PC-9 (cell line): ENCODE measurements at regions not wholly inside any gene's neighbourhood (a gene's known extent, or its start where the extent isn't known, plus 50 kb on each side); places are given as distances from the start of the nearest gene placed in this dataset.
"Not testable (repeated sequence)": the region's sequence is repeated elsewhere in the genome, so short reads cannot be mapped to it uniquely, and the experiment has no call there.

Source experiments
- CTCF ChIP-seq: fragments of 200-600 bp; sonication (generic); conservative IDR thresholded peaks from 2 replicates; pipeline ENCODE4 v1.6.1; 2017; ENCODE audit warnings: mixed run types, antibody characterized with exemption, mild to moderate bottlenecking, moderate library complexity
- EZH2 ChIP-seq: fragments of 200-600 bp; sonication (generic); IDR thresholded peaks from 2 replicates; pipeline ENCODE4 v1.8.0; 2017; ENCODE audit warnings: antibody characterized with exemption, low read depth

- TF ChIP-seq CTCF, EZH2: not testable (repeated sequence)
Measured at GRCh38 chr9:38510340-38510739, 86.1 kb upstream of the IGFBPL1 start.
